Ascending aorta (tissue), 2 donors: ENCODE measurements at regions not wholly inside any gene's neighbourhood (a gene's known extent, or its start where the extent isn't known, plus 50 kb on each side); places are given as distances from the start of the nearest gene placed in this dataset.

Source experiments
- DNase-seq, 2 donors: peaks; one replicate each; pipeline ENCODE4 v3.0.0-alpha.2; 2019; ENCODE audit warnings: low spot score in 2 of 2
- H3K27ac ChIP-seq, 2 donors: fragments of 200-600 bp; sonication (generic); one replicate each; pipeline ENCODE4 v1.5.1; 2016 to 2017; ENCODE audit warnings: mild to moderate bottlenecking in 1 of 2
- H3K27me3 ChIP-seq: fragments of 200-600 bp; sonication (generic); one replicate; pipeline ENCODE4 v1.5.1; 2017
- H3K36me3 ChIP-seq, 2 donors: fragments of 200-600 bp; sonication (generic); one replicate each; pipeline ENCODE4 v1.5.1; 2016
- H3K4me1 ChIP-seq, 2 donors: fragments of 200-600 bp; sonication (generic); one replicate each; pipeline ENCODE4 v1.5.1; 2016 to 2017; ENCODE audit warnings: mild to moderate bottlenecking in 1 of 2
- H3K4me3 ChIP-seq, 2 donors: fragments of 200-600 bp; sonication (generic); one replicate each; pipeline ENCODE4 v1.5.1; 2016 to 2017; ENCODE audit warnings: mild to moderate bottlenecking in 1 of 2
- H3K9me3 ChIP-seq, 2 donors: fragments of 200-600 bp; sonication (generic); one replicate each; pipeline ENCODE4 v1.5.1; 2016
- intact Hi-C: fragments of 100-400 bp; cut with DNase I; formaldehyde crosslinking; loops from one replicate; pipeline ENCODE4 v1.15.1; 2023
- TF ChIP-seq, protein P1 (sequence below), 3 experiments: fragments of 200-600 bp in 2 of 3; fragments of 450-650 bp in 1 of 3; sonication (generic) in 2 of 3; IDR thresholded peaks; one replicate each; pipeline ENCODE4 v1.5.1; 2016 to 2019; ENCODE audit warnings: antibody characterized with exemption in 3 of 3, mild to moderate bottlenecking in 1 of 3, moderate library complexity in 1 of 3

DNA sequence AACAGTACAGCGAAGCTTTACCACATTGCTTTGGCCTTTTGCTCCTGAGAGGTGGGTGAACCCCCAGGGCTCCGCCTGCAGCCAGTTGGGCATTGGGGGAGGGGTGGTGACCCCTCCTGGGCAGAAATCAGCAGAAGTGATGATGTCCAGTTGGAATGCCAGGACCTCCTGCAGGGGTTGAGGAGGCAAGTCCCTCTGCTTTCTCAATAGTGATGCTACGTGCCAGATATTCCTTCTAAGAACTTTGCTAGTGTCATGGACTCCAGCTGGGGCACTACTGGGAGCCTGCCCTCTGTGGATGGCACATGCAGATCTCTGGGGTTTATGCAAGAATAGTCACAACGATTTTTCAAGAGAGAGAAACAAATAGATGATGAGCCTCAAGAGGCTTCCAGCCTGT, 95.6 kb downstream of the NDFIP1 start:
- Histone ChIP-seq H3K27ac (no peak overlapping the region), H3K27me3 (no peaks in the 10 kb centered on the region), H3K9me3 (no peaks in the 10 kb centered on the region), H3K36me3 (no peaks in the 10 kb centered on the region), H3K4me3 (no peak overlapping the region), H3K4me1 (no peaks in the 10 kb centered on the region)
- no peak for DNase-seq
- TF ChIP-seq, protein P1, sequence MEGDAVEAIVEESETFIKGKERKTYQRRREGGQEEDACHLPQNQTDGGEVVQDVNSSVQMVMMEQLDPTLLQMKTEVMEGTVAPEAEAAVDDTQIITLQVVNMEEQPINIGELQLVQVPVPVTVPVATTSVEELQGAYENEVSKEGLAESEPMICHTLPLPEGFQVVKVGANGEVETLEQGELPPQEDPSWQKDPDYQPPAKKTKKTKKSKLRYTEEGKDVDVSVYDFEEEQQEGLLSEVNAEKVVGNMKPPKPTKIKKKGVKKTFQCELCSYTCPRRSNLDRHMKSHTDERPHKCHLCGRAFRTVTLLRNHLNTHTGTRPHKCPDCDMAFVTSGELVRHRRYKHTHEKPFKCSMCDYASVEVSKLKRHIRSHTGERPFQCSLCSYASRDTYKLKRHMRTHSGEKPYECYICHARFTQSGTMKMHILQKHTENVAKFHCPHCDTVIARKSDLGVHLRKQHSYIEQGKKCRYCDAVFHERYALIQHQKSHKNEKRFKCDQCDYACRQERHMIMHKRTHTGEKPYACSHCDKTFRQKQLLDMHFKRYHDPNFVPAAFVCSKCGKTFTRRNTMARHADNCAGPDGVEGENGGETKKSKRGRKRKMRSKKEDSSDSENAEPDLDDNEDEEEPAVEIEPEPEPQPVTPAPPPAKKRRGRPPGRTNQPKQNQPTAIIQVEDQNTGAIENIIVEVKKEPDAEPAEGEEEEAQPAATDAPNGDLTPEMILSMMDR (IDR thresholded peaks at IDR 0.05), result no peak
- intact Hi-C loops, result no loop called here
